Activated naive CD8-positive, alpha-beta T cell (primary cell): ENCODE measurements at regions not wholly inside any gene's neighbourhood (a gene's known extent, or its start where the extent isn't known, plus 50 kb on each side); places are given as distances from the start of the nearest gene placed in this dataset.

Experiments
- H3K27ac Mint-ChIP-seq: one replicate; pipeline ENCODE4 v1.8.0; 2021; ENCODE audit warnings: mixed read lengths
- H3K27me3 Mint-ChIP-seq: one replicate; pipeline ENCODE4 v1.8.0; 2021; ENCODE audit warnings: mixed read lengths
- H3K36me3 Mint-ChIP-seq: one replicate; pipeline ENCODE4 v1.8.0; 2021; ENCODE audit warnings: mixed read lengths
- H3K4me1 Mint-ChIP-seq: one replicate; pipeline ENCODE4 v1.8.0; 2021; ENCODE audit warnings: low read depth, mixed read lengths
- H3K4me3 Mint-ChIP-seq: one replicate; pipeline ENCODE4 v1.8.0; 2021; ENCODE audit warnings: mild to moderate bottlenecking, mixed read lengths
- H3K9me3 Mint-ChIP-seq: one replicate; pipeline ENCODE4 v1.8.0; 2021; ENCODE audit warnings: low read depth, mixed read lengths

DNA sequence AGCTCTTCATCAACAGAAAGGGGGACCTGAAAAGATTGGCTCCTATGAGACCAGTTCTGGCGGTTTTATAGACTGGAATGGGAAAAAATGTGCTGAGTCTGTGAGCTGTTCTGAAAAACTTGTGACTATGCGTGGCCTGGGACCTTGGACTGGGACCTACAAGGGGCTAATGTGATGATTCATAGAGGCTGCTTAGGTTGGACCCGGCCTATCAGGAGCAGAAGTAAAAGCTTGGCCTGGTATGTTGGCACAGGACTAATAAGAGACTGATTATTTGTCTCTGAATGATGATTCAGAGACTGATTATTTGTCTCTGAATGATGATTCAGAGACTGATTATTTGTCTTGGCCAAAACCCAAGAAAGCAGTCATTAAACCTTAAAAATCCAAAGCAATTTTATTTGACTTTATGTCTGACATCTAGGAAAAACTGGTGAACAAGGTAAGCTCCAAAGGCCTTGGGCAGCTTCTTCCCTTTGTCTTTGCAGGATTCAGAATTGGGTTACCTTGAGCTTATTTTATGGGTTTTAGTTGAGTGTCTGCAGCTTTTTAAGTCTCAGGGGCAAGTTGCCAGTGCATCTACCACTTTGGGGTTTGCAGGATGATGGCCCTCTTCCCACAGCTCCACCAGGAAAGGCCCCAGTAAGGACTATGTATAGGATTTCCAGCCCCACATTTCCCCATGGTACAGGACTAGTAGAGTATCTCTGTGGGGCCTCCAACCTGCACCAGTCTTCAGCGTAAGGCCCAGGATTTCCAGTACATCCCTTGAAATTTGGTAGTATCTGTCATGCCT lies 390.3 kb downstream of the KDM5D start:
- Mint-ChIP-seq H3K36me3 (no peaks in the 10 kb centered on the region), H3K9me3 (no peaks in the 10 kb centered on the region), H3K4me3 (no peak overlapping the region), H3K27me3 (no peaks in the 10 kb centered on the region), H3K27ac (no peak overlapping the region), H3K4me1 (no peaks in the 10 kb centered on the region)

DNA sequence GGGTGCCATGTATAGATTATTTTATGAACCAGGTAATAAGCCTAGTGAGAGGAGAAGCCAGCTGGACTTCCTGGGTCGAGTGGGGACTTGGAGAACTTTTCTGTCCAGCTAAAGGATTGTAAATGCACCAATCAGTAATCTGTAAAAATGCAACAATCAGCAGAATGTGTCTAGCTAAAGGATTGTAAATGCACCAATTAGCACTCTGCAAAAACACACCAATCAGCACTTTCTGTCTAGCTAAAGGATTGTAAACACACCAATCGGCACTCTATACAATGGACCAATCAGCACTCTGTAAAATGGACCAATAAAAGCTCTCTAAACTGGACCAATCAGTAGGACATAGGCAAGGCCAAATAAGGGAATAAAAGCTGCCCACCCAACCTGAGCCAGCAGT lies 392.9 kb downstream of the KDM5D start:
- no peaks in the 10 kb centered on the region for H3K4me1 Mint-ChIP-seq
- no peaks in the 10 kb centered on the region for H3K27me3 Mint-ChIP-seq
- no peak overlapping the region for H3K4me3 Mint-ChIP-seq
- H3K36me3 Mint-ChIP-seq: no peaks in the 10 kb centered on the region
- no peaks in the 10 kb centered on the region for H3K9me3 Mint-ChIP-seq
- H3K27ac Mint-ChIP-seq: no peak overlapping the region

DNA sequence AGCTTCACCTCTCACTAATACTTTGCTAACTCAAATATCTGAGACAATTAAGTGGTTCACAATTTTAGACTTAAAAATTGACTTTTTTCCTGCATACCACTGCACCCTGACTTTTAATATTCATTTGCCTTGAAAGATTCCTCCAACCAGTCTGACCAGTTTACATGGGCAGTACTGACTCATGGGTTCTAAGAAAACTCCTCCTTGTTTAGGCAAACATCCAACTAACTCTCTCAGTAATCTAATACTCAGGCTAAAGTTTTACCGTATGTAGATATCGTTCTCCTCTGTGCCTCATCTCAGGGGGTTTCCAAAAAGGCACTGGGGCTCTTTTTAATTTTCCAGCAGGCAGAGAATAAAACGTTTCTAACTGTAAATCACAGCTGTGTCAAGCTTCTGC lies 422.8 kb downstream of the KDM5D start:
- no peak overlapping the region for H3K27ac Mint-ChIP-seq
- no peaks in the 10 kb centered on the region for H3K27me3 Mint-ChIP-seq
- H3K36me3 Mint-ChIP-seq: peaks cover 6% of the 10 kb centered on the region
- H3K4me3 Mint-ChIP-seq: no peak overlapping the region
- peaks cover 5% of the 10 kb centered on the region for H3K4me1 Mint-ChIP-seq
- peaks cover 7% of the 10 kb centered on the region for H3K9me3 Mint-ChIP-seq

DNA sequence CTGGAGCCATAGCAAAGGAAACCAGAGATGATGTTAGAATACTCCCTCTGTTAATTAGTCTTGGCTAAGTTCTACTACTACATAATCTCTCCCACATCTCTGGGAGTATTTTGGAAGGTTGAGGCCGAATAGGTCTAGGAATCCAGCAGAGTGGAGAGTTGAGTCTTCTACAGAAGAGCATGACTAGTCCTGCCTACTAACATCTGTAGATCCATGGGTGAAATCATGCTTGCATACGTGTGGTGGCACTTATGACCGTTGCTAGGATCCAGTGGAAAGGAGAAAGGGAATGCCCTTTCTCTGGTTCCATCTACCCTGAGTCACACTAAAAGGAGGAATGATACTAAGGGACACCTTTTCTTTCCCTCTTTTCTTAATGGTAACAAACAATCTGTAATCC lies 425.4 kb downstream of the KDM5D start:
- peaks cover 7% of the 10 kb centered on the region for H3K9me3 Mint-ChIP-seq
- H3K27me3 Mint-ChIP-seq: no peaks in the 10 kb centered on the region
- H3K36me3 Mint-ChIP-seq: peaks cover 6% of the 10 kb centered on the region
- H3K27ac Mint-ChIP-seq: no peak overlapping the region
- no peak overlapping the region for H3K4me3 Mint-ChIP-seq
- peaks cover 5% of the 10 kb centered on the region for H3K4me1 Mint-ChIP-seq

DNA sequence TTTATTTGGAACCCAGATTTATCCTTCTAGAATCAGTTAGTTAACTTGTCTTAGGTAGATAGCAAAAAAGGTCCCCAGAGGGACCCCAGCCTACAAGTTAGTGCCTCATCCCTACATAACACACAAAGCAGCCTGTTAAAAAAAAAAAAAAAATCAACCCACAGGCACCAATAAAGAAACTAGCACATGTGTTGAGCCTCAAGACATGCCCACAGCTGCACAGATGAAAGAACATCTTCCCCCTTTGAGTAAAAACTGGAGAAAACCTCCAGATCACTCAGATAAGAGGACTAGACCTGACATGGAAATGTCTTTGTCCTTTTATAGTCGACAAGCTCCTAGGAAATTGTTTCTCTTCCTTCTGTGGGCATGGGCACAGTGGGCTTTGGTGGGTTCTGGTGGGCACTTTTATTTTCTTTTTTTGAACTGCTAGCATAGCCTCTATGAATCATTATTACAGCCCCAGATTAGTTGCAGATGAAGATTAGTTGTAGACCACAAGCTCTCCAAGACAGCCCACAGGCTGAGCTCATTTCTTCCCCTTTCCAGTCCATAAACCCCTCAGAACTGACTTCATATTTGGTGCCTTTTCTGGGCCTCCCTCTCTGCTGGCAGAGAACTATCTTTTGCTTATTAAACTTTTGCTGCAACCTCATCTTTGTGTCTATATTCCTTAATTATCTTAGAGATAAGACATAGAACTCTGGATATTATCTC lies 427.1 kb downstream of the KDM5D start:
- Mint-ChIP-seq H3K27ac (no peak overlapping the region), H3K9me3 (peaks cover 7% of the 10 kb centered on the region), H3K4me3 (no peak overlapping the region), H3K36me3 (peaks cover 6% of the 10 kb centered on the region), H3K27me3 (no peaks in the 10 kb centered on the region), H3K4me1 (peaks cover 5% of the 10 kb centered on the region)

DNA sequence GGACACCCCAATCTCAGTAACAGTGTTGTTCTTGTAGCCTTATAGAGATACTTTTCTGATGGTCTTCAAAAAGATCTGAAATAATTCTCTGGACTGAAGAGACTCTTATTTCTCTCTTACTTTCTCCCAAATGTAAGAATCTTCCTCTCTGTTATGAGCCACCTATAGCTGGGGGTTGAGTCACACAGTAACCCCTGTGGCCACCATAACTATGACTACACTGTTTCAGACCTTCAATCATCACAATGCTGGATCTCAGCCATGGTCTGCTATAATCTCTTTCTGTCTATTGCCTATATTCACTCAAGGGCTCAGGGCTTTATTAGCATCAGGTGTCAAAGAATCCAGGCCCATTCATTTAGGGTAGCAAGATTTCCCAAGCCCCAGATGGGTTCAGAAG lies 436.9 kb downstream of the KDM5D start:
- H3K27me3 Mint-ChIP-seq: no peaks in the 10 kb centered on the region
- H3K4me3 Mint-ChIP-seq: no peak overlapping the region
- H3K27ac Mint-ChIP-seq: no peak overlapping the region
- no peaks in the 10 kb centered on the region for H3K36me3 Mint-ChIP-seq
- H3K4me1 Mint-ChIP-seq: no peaks in the 10 kb centered on the region
- H3K9me3 Mint-ChIP-seq: no peaks in the 10 kb centered on the region

DNA sequence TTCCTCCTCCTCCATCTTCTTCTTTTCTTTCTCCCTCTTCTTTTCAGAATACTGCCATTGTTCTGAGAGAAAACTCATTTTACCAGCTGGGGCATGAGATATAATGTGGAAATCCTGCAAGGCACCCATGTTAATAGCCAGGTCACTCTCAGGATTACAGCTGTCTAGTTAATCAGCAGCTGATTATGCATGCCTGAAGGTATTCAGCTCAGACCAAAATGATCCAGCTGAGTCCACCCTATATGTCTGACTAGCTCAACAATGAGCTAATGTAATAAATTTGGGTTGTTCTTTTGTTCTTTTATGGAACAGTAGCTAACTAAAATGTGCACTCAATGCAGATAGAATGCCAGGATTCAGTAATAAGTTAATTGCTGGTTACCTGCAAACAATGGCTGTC lies 441.4 kb downstream of the KDM5D start:
- Mint-ChIP-seq H3K4me3 (no peak overlapping the region), H3K9me3 (no peaks in the 10 kb centered on the region), H3K27ac (no peak overlapping the region), H3K27me3 (no peaks in the 10 kb centered on the region), H3K36me3 (no peaks in the 10 kb centered on the region), H3K4me1 (no peaks in the 10 kb centered on the region)

DNA sequence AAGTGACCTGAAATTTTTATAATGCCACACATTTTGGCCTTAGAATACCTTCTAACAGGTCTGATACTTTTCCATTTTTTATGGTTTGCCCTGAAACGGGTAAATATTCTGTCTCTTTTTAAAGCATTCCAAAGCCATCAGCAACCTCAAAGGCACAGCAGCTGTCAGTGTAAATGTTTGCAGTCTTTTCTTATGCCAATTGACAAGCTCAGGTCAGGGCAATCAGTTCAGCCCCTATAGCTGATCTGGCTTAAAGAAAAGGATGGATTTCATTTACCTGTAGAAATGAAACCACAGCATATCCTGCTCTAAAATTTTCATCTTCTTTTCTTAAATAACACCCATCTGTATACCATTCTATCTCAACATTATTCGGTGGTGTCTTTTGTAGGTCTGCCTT lies 453.6 kb downstream of the KDM5D start:
- H3K27me3 Mint-ChIP-seq: no peaks in the 10 kb centered on the region
- H3K4me1 Mint-ChIP-seq: no peaks in the 10 kb centered on the region
- H3K9me3 Mint-ChIP-seq: no peaks in the 10 kb centered on the region

DNA sequence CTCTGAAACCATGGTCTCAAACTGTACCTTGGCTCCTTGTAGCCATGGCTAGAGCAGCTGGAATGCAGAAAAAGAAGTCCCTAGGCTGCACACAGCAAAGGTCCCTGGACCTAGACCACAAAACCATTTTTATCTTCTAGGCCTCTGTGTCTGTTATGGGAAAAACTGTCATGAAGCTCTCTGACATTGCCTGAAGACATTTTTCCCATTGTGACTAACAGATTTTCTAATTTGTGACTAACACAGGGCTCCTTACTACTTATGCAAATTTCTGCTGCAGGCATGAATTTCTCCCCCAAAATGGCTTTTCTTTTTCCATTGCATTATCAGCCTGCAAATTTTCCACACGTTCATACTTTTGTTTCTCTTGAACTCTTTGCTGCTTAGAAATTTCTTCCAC lies 470.4 kb downstream of the KDM5D start:
- no peak overlapping the region for H3K27ac Mint-ChIP-seq
- peaks cover 4% of the 10 kb centered on the region for H3K4me1 Mint-ChIP-seq
- no peak overlapping the region for H3K4me3 Mint-ChIP-seq
- no peaks in the 10 kb centered on the region for H3K27me3 Mint-ChIP-seq
- no peaks in the 10 kb centered on the region for H3K9me3 Mint-ChIP-seq
- H3K36me3 Mint-ChIP-seq: no peaks in the 10 kb centered on the region

More for the DNA sequence above, 453.6 kb downstream of the KDM5D start:
- Mint-ChIP-seq H3K36me3 (no peaks in the 10 kb centered on the region), H3K4me3 (no peak overlapping the region), H3K27ac (no peak overlapping the region)

DNA sequence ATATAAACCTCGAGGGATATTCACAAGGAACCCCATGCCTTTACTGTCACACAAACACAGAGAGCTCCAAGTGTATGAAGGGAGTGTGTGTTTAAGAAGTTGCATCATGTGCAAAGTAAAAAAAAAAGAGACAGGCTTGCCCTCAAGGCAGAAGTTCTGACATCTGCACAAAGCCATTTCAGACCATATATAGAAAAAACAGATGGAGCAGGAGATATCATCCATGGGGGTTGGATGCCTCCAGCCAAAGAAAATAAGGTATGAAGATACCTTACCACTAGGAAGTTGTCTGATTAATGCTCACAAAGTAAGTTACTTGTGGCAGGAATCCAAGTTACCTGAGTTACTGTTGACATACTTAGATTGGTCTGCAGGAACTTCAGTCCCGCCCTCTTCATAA lies 476.2 kb downstream of the KDM5D start:
- no peaks in the 10 kb centered on the region for H3K36me3 Mint-ChIP-seq
- H3K4me1 Mint-ChIP-seq: peaks cover 6% of the 10 kb centered on the region
- no peaks in the 10 kb centered on the region for H3K9me3 Mint-ChIP-seq
- no peak overlapping the region for H3K27ac Mint-ChIP-seq
- no peak overlapping the region for H3K4me3 Mint-ChIP-seq
- no peaks in the 10 kb centered on the region for H3K27me3 Mint-ChIP-seq

DNA sequence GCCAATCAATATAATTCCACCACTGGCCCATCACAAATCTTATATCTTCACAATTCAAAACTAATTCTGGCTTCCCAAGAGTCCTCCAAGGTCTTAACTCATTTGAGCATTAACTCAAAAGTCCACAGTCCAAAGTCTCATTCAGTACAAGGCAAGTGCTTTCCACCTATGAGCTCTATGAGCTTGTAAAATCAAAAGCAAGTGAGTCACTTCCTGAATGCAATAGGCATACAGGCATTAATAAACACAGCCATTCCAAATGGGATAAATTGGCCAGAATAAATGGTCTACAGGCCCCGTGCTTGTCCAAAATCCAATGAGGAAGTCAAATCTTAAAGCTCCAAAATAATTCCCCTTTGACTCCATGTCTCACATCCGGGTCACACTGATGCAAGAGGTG lies 479.1 kb downstream of the KDM5D start:
- Mint-ChIP-seq H3K36me3 (no peaks in the 10 kb centered on the region), H3K4me1 (peaks cover 8% of the 10 kb centered on the region), H3K27me3 (no peaks in the 10 kb centered on the region), H3K9me3 (no peaks in the 10 kb centered on the region), H3K27ac (no peak overlapping the region), H3K4me3 (no peak overlapping the region)

DNA sequence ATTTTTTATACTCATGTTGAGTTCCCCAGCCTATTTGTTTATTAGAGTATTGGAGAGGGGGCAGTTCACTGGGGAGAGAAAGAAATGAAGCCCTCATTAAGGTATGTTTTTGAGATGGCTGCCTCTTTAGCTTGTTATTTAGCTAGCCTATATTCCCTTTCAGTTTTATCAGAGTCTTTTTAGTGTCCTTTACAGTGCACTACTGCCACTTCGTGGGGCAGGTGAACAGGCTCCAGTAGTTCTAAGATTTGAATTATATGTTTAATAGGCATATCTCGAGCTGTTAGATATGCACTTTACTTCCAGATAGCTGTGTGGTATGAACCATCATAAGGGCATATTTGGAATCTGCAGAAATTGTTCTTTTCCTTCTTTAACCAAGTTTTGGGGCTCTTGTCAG lies 482.2 kb downstream of the KDM5D start:
- Mint-ChIP-seq H3K36me3 (no peaks in the 10 kb centered on the region), H3K4me3 (no peak overlapping the region), H3K9me3 (no peaks in the 10 kb centered on the region), H3K27ac (no peak overlapping the region), H3K27me3 (no peaks in the 10 kb centered on the region), H3K4me1 (peaks cover 7% of the 10 kb centered on the region)

DNA sequence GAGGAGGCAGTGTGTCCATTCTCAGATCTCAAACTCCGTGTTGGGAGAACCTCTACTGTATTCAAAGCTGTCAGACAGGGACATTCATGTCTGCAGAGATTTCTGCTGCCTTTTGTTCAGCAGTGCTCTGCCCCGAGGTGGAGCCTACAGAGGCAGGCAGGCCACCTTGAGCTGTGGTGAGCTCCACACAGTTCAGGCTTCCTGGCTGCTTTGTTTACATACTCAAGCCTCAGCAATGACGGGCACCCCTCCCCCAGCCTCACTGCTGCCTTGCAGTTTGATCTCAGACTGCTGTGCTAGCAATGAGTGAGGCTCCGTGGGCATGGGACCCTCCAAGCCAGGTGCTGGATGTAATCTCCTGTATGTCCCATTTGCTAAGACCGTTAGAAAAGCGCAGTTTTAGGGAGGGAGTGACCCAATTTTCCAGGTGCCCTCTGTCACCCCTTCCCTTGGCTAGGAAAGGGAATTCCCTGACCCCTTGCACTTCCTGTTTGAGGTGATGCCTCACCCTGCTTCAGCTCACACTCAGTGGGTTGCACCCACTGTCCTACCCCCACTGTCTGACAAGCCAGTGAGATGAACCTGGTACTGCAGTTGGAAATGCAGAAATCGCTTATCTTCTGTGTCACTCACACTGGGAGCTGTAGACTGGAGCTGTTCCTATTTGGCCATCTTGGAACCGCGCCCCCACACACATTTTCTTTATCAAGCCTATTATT lies 458.9 kb upstream of the HSFY2 start:
- H3K27ac Mint-ChIP-seq: no peak overlapping the region
- no peaks in the 10 kb centered on the region for H3K27me3 Mint-ChIP-seq
- H3K4me3 Mint-ChIP-seq: peak overlapping the region; percentile 51
- no peaks in the 10 kb centered on the region for H3K9me3 Mint-ChIP-seq
- peaks cover 28% of the 10 kb centered on the region for H3K4me1 Mint-ChIP-seq
- H3K36me3 Mint-ChIP-seq: no peaks in the 10 kb centered on the region

DNA sequence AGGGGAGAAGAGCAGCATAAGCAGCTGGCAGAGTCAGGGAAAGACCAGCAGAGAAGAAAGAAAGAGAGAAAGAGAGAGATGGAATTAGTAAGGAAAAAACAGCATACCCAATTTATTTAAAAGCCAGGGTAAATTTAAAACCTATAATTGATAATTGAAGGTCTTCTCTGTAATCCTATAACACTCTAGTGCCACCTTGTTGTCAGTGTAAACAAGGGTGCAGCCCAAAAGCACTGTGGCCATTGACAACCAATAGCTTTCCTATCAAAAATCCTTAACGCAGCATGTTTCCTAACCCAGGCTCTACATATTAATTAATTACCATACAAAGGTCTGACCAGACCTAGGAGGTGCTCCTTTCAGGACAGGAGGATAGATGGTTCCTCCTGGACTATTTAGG lies 447.2 kb upstream of the HSFY2 start:
- no peaks in the 10 kb centered on the region for H3K36me3 Mint-ChIP-seq
- H3K27me3 Mint-ChIP-seq: no peaks in the 10 kb centered on the region
- no peak overlapping the region for H3K4me3 Mint-ChIP-seq
- no peak overlapping the region for H3K27ac Mint-ChIP-seq
- H3K4me1 Mint-ChIP-seq: no peaks in the 10 kb centered on the region
- no peaks in the 10 kb centered on the region for H3K9me3 Mint-ChIP-seq

DNA sequence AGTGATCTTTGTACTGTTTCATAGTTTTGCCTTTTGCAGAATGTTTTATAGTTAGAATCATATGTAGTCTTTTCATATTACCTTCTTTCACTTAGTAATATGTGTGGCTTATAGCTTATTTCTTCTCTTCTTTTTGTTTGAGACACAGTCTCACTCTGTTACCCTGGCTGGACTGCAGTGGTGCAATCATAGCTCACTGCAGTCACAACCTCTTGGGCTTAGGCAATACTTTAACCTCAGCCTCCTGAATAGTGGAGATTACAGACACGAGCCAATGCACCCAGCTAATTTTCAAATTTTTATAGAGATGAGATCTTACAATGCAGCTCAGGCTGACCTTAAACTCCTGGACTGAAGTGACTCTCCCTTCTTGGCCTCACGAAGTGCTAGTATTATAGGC lies 435.4 kb upstream of the HSFY2 start:
- Mint-ChIP-seq H3K4me1 (no peaks in the 10 kb centered on the region), H3K4me3 (no peak overlapping the region), H3K27me3 (no peaks in the 10 kb centered on the region), H3K27ac (no peak overlapping the region), H3K36me3 (no peaks in the 10 kb centered on the region), H3K9me3 (no peaks in the 10 kb centered on the region)
